ENCODE measurements at regions not wholly inside any gene's neighbourhood (a gene's known extent, or its start where the extent isn't known, plus 50 kb on each side); places are given as distances from the start of the nearest gene placed in this dataset.
A peak's percentile ranks its signal among the peaks of the same experiment; 100 is the strongest.

GRCh38 chr9:108467653-108468324 is 388.0 kb downstream of the ACTL7B start:
- peak in 1 of 3 donors; percentile 54 for DNase-seq
- TF ChIP-seq POLR2A (IDR thresholded peaks at IDR 0.05) (no peak), CTCF (IDR thresholded peaks at IDR 0.05) (no peak)
- H3K4me1 ChIP-seq, result peaks cover 0 to 4% (median 0%) of the 10 kb centered on the region in 4 donors
- H3K27ac ChIP-seq, result no peak overlapping the region
- no peaks in the 10 kb centered on the region for H3K9me3 ChIP-seq
- no peak overlapping the region for H3K4me3 ChIP-seq
- H3K36me3 ChIP-seq, result no peaks in the 10 kb centered on the region
- no peaks in the 10 kb centered on the region for H3K27me3 ChIP-seq

- H3K4me1 ChIP-seq, result peaks cover 0 to 4% (median 0%) of the 10 kb centered on the region in 4 donors
- TF ChIP-seq CTCF (IDR thresholded peaks at IDR 0.05) (no peak), POLR2A (IDR thresholded peaks at IDR 0.05) (no peak)
- DNase-seq, result no peak
- H3K9me3 ChIP-seq, result no peaks in the 10 kb centered on the region
- H3K36me3 ChIP-seq, result no peaks in the 10 kb centered on the region
- no peak overlapping the region for H3K27ac ChIP-seq
- H3K4me3 ChIP-seq, result no peak overlapping the region
- no peaks in the 10 kb centered on the region for H3K27me3 ChIP-seq
Measured at GRCh38 chr9:108467161-108467560, 388.6 kb downstream of the ACTL7B start.

- no peak for DNase-seq
- no peak overlapping the region for H3K4me3 ChIP-seq
- no peak overlapping the region for H3K27ac ChIP-seq
- H3K27me3 ChIP-seq, result no peaks in the 10 kb centered on the region
- no peaks in the 10 kb centered on the region for H3K36me3 ChIP-seq
- TF ChIP-seq CTCF (IDR thresholded peaks at IDR 0.05), result no peak
- no peak for TF ChIP-seq POLR2A (IDR thresholded peaks at IDR 0.05)
- no peaks in the 10 kb centered on the region for H3K9me3 ChIP-seq
- H3K4me1 ChIP-seq, result peaks cover 0 to 4% (median 0%) of the 10 kb centered on the region in 4 donors
Measured at GRCh38 chr9:108466304-108466703, 389.5 kb downstream of the ACTL7B start.

GRCh38 chr9:108463932-108464606 is 391.7 kb downstream of the ACTL7B start:
- no peak for DNase-seq

GRCh38 chr9:108456903-108457302 is 398.9 kb downstream of the ACTL7B start:
- TF ChIP-seq CTCF (IDR thresholded peaks at IDR 0.05) (no peak), POLR2A (IDR thresholded peaks at IDR 0.05) (no peak)
- DNase-seq, result no peak
- no peak overlapping the region for H3K27ac ChIP-seq
- no peaks in the 10 kb centered on the region for H3K27me3 ChIP-seq
- no peaks in the 10 kb centered on the region for H3K36me3 ChIP-seq
- H3K4me1 ChIP-seq, result no peaks in the 10 kb centered on the region
- no peak overlapping the region for H3K4me3 ChIP-seq
- no peaks in the 10 kb centered on the region for H3K9me3 ChIP-seq

More at GRCh38 chr9:108463932-108464606, 391.7 kb downstream of the ACTL7B start:
- no peak overlapping the region for H3K4me3 ChIP-seq
- H3K27ac ChIP-seq, result no peak overlapping the region
- no peaks in the 10 kb centered on the region for H3K36me3 ChIP-seq
- H3K9me3 ChIP-seq, result no peaks in the 10 kb centered on the region
- peaks cover 0 to 4% (median 0%) of the 10 kb centered on the region in 4 donors for H3K4me1 ChIP-seq
- TF ChIP-seq POLR2A (IDR thresholded peaks at IDR 0.05), result no peak
- no peak for TF ChIP-seq CTCF (IDR thresholded peaks at IDR 0.05)
- no peaks in the 10 kb centered on the region for H3K27me3 ChIP-seq
